Activated T-cell treated with anti-CD3 and anti-CD28 coated beads, Interleukin-2, amount 50 U/mL, for 72 hours (primary cell): ENCODE measurements at regions not wholly inside any gene's neighbourhood (a gene's known extent, or its start where the extent isn't known, plus 50 kb on each side); places are given as distances from the start of the nearest gene placed in this dataset.
A peak's percentile ranks its signal among the peaks of the same experiment; 100 is the strongest.

Experiments
- ATAC-seq, 2 donors: fragments of 150-1000 bp; cut with Tn5 transposase; replicated peaks in 1 of 2; 2 replicates each; pipeline ENCODE4 v1.10.0; 2021; ENCODE audit warnings: moderate library complexity in 2 of 2, mild to moderate bottlenecking in 1 of 2
- DNase-seq, 2 donors: peaks; one replicate each; pipeline ENCODE4 v3.0.0; 2021 to 2022; ENCODE audit warnings: mixed read lengths in 1 of 2
- H3K27ac Mint-ChIP-seq: one replicate; pipeline ENCODE4 v1.8.0; 2022; ENCODE audit warnings: mild to moderate bottlenecking, moderate library complexity, mixed read lengths
- H3K27me3 Mint-ChIP-seq: one replicate; pipeline ENCODE4 v1.8.0; 2022; ENCODE audit warnings: low read depth, mixed read lengths
- H3K36me3 Mint-ChIP-seq, 2 donors: one replicate each; pipeline ENCODE4 v1.8.0; 2022; ENCODE audit warnings: mixed read lengths in 2 of 2, mild to moderate bottlenecking in 1 of 2; ENCODE audit not compliant: insufficient read depth in 2 of 2
- H3K4me1 Mint-ChIP-seq: one replicate; pipeline ENCODE4 v1.8.0; 2022; ENCODE audit warnings: low read depth, mixed read lengths
- H3K4me3 Mint-ChIP-seq, 2 donors: one replicate each; pipeline ENCODE4 v1.8.0; 2022; ENCODE audit warnings: mild to moderate bottlenecking in 2 of 2, mixed read lengths in 2 of 2, moderate library complexity in 2 of 2
- H3K9me3 Mint-ChIP-seq, 2 donors: one replicate each; pipeline ENCODE4 v1.8.0; 2022; ENCODE audit warnings: mixed read lengths in 2 of 2

- no peak overlapping the region for H3K4me3 Mint-ChIP-seq
- H3K36me3 Mint-ChIP-seq, result no peaks in the 10 kb centered on the region
- H3K4me1 Mint-ChIP-seq, result no peaks in the 10 kb centered on the region
- peak overlapping the region; percentile 15 for H3K27ac Mint-ChIP-seq
- no peak for DNase-seq
- H3K27me3 Mint-ChIP-seq, result peaks cover 21% of the 10 kb centered on the region
- H3K9me3 Mint-ChIP-seq, result peaks cover 0 to 2% of the 10 kb centered on the region in 2 donors
- ATAC-seq, result no peak
Observed at GRCh38 chr5:155091768-155092717, 78.5 kb downstream of the KIF4B start.

- ATAC-seq, result no peak
- Mint-ChIP-seq H3K4me3 (no peak overlapping the region), H3K4me1 (no peaks in the 10 kb centered on the region), H3K27ac (no peak overlapping the region), H3K36me3 (no peaks in the 10 kb centered on the region), H3K9me3 (peaks cover 0 to 2% of the 10 kb centered on the region in 2 donors), H3K27me3 (peaks cover 19% of the 10 kb centered on the region)
- no peak for DNase-seq
Observed at GRCh38 chr5:155094455-155094854, 80.9 kb downstream of the KIF4B start.

GRCh38 chr5:155097995-155098394 is 84.4 kb downstream of the KIF4B start:
- Mint-ChIP-seq H3K4me3 (no peak overlapping the region), H3K36me3 (no peaks in the 10 kb centered on the region), H3K27me3 (peaks cover 9% of the 10 kb centered on the region), H3K4me1 (no peaks in the 10 kb centered on the region), H3K27ac (no peak overlapping the region), H3K9me3 (peaks cover 0 to 1% of the 10 kb centered on the region in 2 donors)
- DNase-seq, result no peak
- ATAC-seq, result no peak

DNA sequence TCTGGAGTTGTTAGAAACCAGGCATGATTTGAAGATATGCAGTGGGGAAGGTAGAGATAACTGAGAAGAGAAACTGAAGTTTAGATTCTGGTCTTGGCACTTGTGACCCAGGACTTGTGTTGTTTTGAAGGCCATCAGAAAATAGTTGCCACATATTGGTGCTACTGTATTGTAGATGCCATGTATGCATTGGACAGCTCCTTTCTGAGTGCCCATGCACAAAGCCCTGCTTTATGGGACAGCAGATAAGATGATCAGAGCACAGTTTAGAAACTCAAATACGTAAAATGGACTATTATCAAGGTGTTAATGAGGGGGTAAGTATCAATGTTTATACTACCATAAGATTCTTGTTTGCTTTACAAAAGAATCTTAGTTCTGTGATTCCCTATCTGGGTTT is 84.9 kb downstream of the KIF4B start:
- no peaks in the 10 kb centered on the region for H3K4me1 Mint-ChIP-seq
- H3K27ac Mint-ChIP-seq, result no peak overlapping the region
- DNase-seq (no peak), ATAC-seq (no peak)
- no peaks in the 10 kb centered on the region for H3K36me3 Mint-ChIP-seq
- no peak overlapping the region for H3K4me3 Mint-ChIP-seq
- H3K9me3 Mint-ChIP-seq, result peaks cover 0 to 1% of the 10 kb centered on the region in 2 donors
- peaks cover 9% of the 10 kb centered on the region for H3K27me3 Mint-ChIP-seq

DNA sequence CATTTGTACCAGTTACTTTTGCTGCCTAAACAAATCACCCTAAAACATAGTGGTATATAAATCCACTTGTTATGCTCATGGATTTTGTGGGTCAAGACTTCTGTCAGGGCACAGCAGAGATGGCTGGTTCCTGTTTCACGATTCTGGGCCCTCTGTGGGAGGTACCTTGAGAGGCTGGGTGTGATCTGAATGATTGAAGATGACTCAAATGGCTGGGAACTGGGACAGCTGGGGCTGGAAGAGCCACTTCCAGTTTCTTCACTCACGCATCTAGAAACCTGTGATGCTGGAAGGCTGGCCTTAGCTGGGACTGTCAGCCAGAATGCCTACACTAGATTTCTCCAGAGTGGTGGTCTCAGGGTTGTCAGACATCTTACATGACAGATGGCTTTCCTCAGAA is 88.1 kb downstream of the KIF4B start:
- Mint-ChIP-seq H3K4me3 (no peak overlapping the region), H3K4me1 (no peaks in the 10 kb centered on the region), H3K9me3 (peaks cover 0 to 1% of the 10 kb centered on the region in 2 donors), H3K36me3 (no peaks in the 10 kb centered on the region), H3K27ac (no peak overlapping the region), H3K27me3 (peaks cover 18% of the 10 kb centered on the region)
- DNase-seq, result no peak
- ATAC-seq, result no peak

DNA sequence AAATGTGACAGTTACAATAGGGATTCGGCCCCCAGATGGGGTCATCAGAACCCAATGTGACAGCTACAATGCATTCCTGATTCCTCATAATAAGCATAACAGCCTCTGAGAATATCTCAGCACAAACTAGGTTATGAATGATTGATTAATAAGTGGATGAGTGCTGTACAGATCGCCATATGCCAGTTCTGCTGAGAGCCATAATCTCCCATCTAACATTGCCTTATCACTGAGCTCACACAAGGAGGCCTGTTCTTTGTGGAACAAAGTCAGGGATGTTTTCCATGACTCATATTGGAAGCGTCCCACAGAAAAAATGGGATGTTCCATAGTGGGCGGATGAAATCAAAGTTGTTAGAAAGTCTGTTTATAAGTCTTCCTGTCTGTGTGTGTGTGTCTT is 89.6 kb downstream of the KIF4B start:
- H3K9me3 Mint-ChIP-seq, result peaks cover 0 to 1% of the 10 kb centered on the region in 2 donors
- H3K4me3 Mint-ChIP-seq, result no peak overlapping the region

DNA sequence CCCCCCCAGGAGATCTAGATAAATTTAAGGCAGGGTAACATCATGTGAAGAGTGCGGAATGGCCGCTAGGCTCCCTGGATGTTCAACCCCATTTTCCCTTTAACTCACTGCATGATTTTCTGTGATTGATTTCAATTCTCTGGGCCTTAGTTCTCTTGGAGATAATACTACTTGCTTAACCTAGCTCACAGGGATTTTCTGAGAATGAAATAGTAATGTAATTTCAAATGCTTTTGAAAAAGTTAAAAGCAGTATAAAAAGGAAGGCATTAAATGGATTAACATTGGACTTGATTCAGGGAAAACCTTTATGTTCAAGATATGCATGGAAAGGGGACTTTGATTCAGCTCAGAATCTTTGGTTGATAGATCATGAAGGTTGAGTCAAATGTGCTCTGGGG is 90.9 kb downstream of the KIF4B start:
- no peak overlapping the region for H3K27ac Mint-ChIP-seq
- ATAC-seq, result no peak
- H3K4me1 Mint-ChIP-seq, result no peaks in the 10 kb centered on the region
- no peaks in the 10 kb centered on the region for H3K36me3 Mint-ChIP-seq
- H3K9me3 Mint-ChIP-seq, result peaks cover 0 to 1% of the 10 kb centered on the region in 2 donors
- H3K27me3 Mint-ChIP-seq, result peaks cover 18% of the 10 kb centered on the region
- H3K4me3 Mint-ChIP-seq, result no peak overlapping the region
- no peak for DNase-seq

More for the DNA sequence above, 89.6 kb downstream of the KIF4B start:
- DNase-seq (no peak), ATAC-seq (no peak)
- Mint-ChIP-seq H3K27me3 (peaks cover 18% of the 10 kb centered on the region), H3K36me3 (no peaks in the 10 kb centered on the region), H3K27ac (no peak overlapping the region), H3K4me1 (no peaks in the 10 kb centered on the region)

GRCh38 chr5:155106221-155106620 is 92.7 kb downstream of the KIF4B start:
- no peak for DNase-seq
- Mint-ChIP-seq H3K4me3 (no peak overlapping the region), H3K36me3 (no peaks in the 10 kb centered on the region), H3K27me3 (peaks cover 18% of the 10 kb centered on the region), H3K4me1 (no peaks in the 10 kb centered on the region), H3K27ac (no peak overlapping the region), H3K9me3 (no peaks in the 10 kb centered on the region)
- no peak for ATAC-seq

- Mint-ChIP-seq H3K4me1 (no peaks in the 10 kb centered on the region), H3K27ac (no peak overlapping the region), H3K36me3 (no peaks in the 10 kb centered on the region)
Observed at GRCh38 chr5:155113888-155114287, 100.3 kb downstream of the KIF4B start.

GRCh38 chr5:155114655-155115054 is 101.1 kb downstream of the KIF4B start:
- Mint-ChIP-seq H3K36me3 (no peaks in the 10 kb centered on the region), H3K4me1 (no peaks in the 10 kb centered on the region), H3K27ac (no peak overlapping the region), H3K27me3 (no peaks in the 10 kb centered on the region), H3K9me3 (no peaks in the 10 kb centered on the region), H3K4me3 (no peak overlapping the region)
- ATAC-seq, result no peak
- DNase-seq, result no peak

More at GRCh38 chr5:155113888-155114287, 100.3 kb downstream of the KIF4B start:
- no peak overlapping the region for H3K4me3 Mint-ChIP-seq
- DNase-seq (no peak), ATAC-seq (no peak)
- H3K27me3 Mint-ChIP-seq, result no peaks in the 10 kb centered on the region
- no peaks in the 10 kb centered on the region for H3K9me3 Mint-ChIP-seq

GRCh38 chr5:155116456-155117251 is 103.1 kb downstream of the KIF4B start:
- H3K27me3 Mint-ChIP-seq, result no peaks in the 10 kb centered on the region
- DNase-seq, result no peak

DNA sequence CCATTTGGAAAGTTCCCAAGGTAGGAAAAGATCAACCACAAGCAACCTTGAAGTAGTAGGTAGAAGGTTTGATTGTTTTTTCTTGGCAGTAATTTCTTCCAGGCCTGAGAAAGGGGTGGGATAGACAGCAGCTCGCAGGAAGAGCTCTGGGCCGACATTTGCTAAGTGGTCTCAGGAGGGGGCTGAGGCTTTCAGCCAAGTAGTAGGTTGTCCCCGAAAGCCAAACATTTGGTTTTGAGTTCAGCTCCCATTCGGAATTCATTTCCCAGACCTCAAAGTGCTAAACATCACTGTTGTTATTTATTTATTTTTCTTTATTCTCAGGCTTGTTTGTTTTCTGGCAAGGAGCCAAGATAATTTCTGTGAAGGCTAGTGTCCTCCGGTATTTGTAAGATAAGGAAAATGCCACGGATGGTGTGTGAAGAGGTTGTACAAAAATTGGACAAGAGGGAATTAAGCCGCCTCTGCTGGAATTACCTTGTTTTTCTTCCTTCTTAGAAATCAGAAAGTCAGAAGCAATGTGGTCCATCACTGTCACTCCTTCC is 112.1 kb downstream of the KIF4B start:
- H3K4me3 Mint-ChIP-seq, result no peak overlapping the region
- no peaks in the 10 kb centered on the region for H3K9me3 Mint-ChIP-seq
- no peaks in the 10 kb centered on the region for H3K4me1 Mint-ChIP-seq
- DNase-seq (no peak), ATAC-seq (no peak)
- H3K27ac Mint-ChIP-seq, result no peak overlapping the region
- H3K27me3 Mint-ChIP-seq, result no peaks in the 10 kb centered on the region
- H3K36me3 Mint-ChIP-seq, result no peaks in the 10 kb centered on the region

More at GRCh38 chr5:155116456-155117251, 103.1 kb downstream of the KIF4B start:
- Mint-ChIP-seq H3K4me3 (no peak overlapping the region), H3K36me3 (no peaks in the 10 kb centered on the region), H3K27ac (no peak overlapping the region), H3K9me3 (no peaks in the 10 kb centered on the region), H3K4me1 (no peaks in the 10 kb centered on the region)
- ATAC-seq, result no peak

DNA sequence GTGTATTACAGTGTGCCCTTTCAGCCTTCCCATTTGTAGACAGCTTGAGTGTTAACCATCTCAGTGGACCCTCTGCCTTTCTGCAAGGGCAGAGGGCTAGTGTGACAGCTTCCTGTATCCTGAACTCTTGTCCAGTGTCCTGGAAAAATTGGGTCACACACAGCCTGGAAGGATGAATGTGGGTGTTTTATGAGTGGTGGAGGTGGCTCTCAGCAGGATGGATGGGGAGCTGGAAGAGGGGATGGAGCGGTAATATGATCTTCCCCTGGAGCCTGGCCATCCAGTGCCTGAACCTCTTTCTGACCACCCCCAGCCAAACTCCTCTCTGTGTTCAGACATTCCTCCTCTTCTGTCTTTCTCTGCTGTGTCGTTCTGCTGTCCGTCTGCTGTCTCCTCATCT is 113.0 kb downstream of the KIF4B start:
- no peaks in the 10 kb centered on the region for H3K4me1 Mint-ChIP-seq
- H3K9me3 Mint-ChIP-seq, result no peaks in the 10 kb centered on the region
- DNase-seq, result no peak
- no peaks in the 10 kb centered on the region for H3K36me3 Mint-ChIP-seq
- H3K4me3 Mint-ChIP-seq, result no peak overlapping the region
- ATAC-seq, result no peak
- H3K27me3 Mint-ChIP-seq, result no peaks in the 10 kb centered on the region
- H3K27ac Mint-ChIP-seq, result no peak overlapping the region
